Activated T-cell treated with anti-CD3 and anti-CD28 coated beads for 4 hours (primary cell): ENCODE measurements at regions not wholly inside any gene's neighbourhood (a gene's known extent, or its start where the extent isn't known, plus 50 kb on each side); places are given as distances from the start of the nearest gene placed in this dataset.
"Not testable (repeated sequence)": the region's sequence is repeated elsewhere in the genome, so short reads cannot be mapped to it uniquely, and the experiment has no call there.

Experiments used
- DNase-seq: peaks from one replicate; pipeline ENCODE4 v3.0.0-alpha.2; 2020

- no peak for DNase-seq
These were observed 164.3 kb upstream of the NPSR1 start for GRCh38 chr7:34493752-34494151.

- no peak for DNase-seq
These were observed 160.8 kb upstream of the NPSR1 start for GRCh38 chr7:34497153-34497777.

- no peak for DNase-seq
These were observed 156.9 kb upstream of the NPSR1 start for GRCh38 chr7:34501156-34501555.

GRCh38 chr7:34507191-34507590 is 150.8 kb upstream of the NPSR1 start:
- DNase-seq, result no peak

GRCh38 chr7:34523226-34523918 is 134.6 kb upstream of the NPSR1 start:
- DNase-seq, result no peak

GRCh38 chr7:34530259-34530658 is 127.8 kb upstream of the NPSR1 start:
- DNase-seq, result no peak

GRCh38 chr7:34539003-34539402 is 119.0 kb upstream of the NPSR1 start:
- no peak for DNase-seq

- no peak for DNase-seq
These were observed 113.4 kb upstream of the NPSR1 start for GRCh38 chr7:34544621-34545020.

- DNase-seq, result no peak
These were observed 107.0 kb upstream of the NPSR1 start for GRCh38 chr7:34550996-34551395.

- no peak for DNase-seq
These were observed 105.5 kb upstream of the NPSR1 start for GRCh38 chr7:34552502-34552901.

- no peak for DNase-seq
These were observed 100.0 kb upstream of the NPSR1 start for GRCh38 chr7:34558022-34558421.

GRCh38 chr7:34564091-34564490 is 93.9 kb upstream of the NPSR1 start:
- DNase-seq, result no peak

GRCh38 chr7:34567906-34568305 is 90.1 kb upstream of the NPSR1 start:
- DNase-seq, result no peak

- no peak for DNase-seq
These were observed 87.9 kb upstream of the NPSR1 start for GRCh38 chr7:34569975-34570699.

GRCh38 chr7:34575006-34575405 is 83.0 kb upstream of the NPSR1 start:
- no peak for DNase-seq

- DNase-seq, result not testable (repeated sequence)
These were observed 80.1 kb upstream of the NPSR1 start for GRCh38 chr7:34577934-34578333.

GRCh38 chr7:34581698-34582097 is 76.3 kb upstream of the NPSR1 start:
- DNase-seq, result not testable (repeated sequence)

- DNase-seq, result no peak
These were observed 73.5 kb upstream of the NPSR1 start for GRCh38 chr7:34584526-34584925.

- DNase-seq, result no peak
These were observed 61.1 kb upstream of the NPSR1 start for GRCh38 chr7:34596887-34597286.

GRCh38 chr7:34603711-34604444 is 54.1 kb upstream of the NPSR1 start:
- DNase-seq, result no peak
